ENCODE measurements at regions not wholly inside any gene's neighbourhood (a gene's known extent, or its start where the extent isn't known, plus 50 kb on each side); places are given as distances from the start of the nearest gene placed in this dataset.

- TF ChIP-seq POLR2A (IDR thresholded peaks at IDR 0.05) = no peak
- no peak for TF ChIP-seq CTCF (IDR thresholded peaks at IDR 0.05)
- no peak for TF ChIP-seq EP300 (IDR thresholded peaks at IDR 0.05)
Measured at GRCh38 chr16:74219706-74220105, 76.9 kb upstream of the PSMD7 start.

Data from upper lobe of left lung (tissue), 4 donors.